GM12878 (cell line): ENCODE measurements at regions not wholly inside any gene's neighbourhood (a gene's known extent, or its start where the extent isn't known, plus 50 kb on each side); places are given as distances from the start of the nearest gene placed in this dataset.

Experiments
- ATAC-seq: fragments of 200-7000 bp; cut with Tn5 transposase; 3 replicates; pipeline ENCODE4 v1.9.1; 2020; ENCODE audit warnings: mild to moderate bottlenecking, moderate library complexity
- BruUV-seq: library from RNA; stranded (reverse); fragments of 400-500 nt; replicated peaks from 2 replicates; lab custom pipeline; 2021; lab: Mats Ljungman, UMichigan
- CTCF ChIA-PET: fragments of 300-600 bp; sonication (Branson Sonifier 250); formaldehyde crosslinking; extraction: SDS; loops from one replicate; lab custom pipeline; 2021; ENCODE audit warnings: inconsistent platforms; lab: Yijun Ruan, JAX
- POLR2A ChIA-PET: fragments of 350-600 bp; formaldehyde crosslinking; extraction: SDS; loops from one replicate; lab custom pipeline; 2021; ENCODE audit warnings: inconsistent platforms; lab: Charles Lee
- RAD21 ChIA-PET: fragments of 300-600 bp; sonication (Branson Sonifier 250); formaldehyde crosslinking; loops from one replicate; lab custom pipeline; 2023; ENCODE audit warnings: antibody characterized with exemption; ENCODE audit not compliant: unreplicated experiment; lab: Charles Lee
- SMC1A ChIA-PET: fragments of 300-600 bp; sonication (Branson Sonifier 250); formaldehyde crosslinking; loops from one replicate; lab custom pipeline; 2023; ENCODE audit not compliant: unreplicated experiment, uncharacterized antibody; lab: Charles Lee
- DNase-seq: peaks from one replicate; pipeline ENCODE4 v3.0.0-alpha.2; 2011; ENCODE audit warnings: low read depth, low spot score
- FAIRE-seq: peaks from 3 replicates; lab custom pipeline; 2011; peaks lifted over from hg19 to GRCh38; lab: Jason Lieb, UNC
- H2AFZ ChIP-seq: 2 replicates; pipeline ENCODE4 v1.6.0; 2011; ENCODE audit warnings: low read depth, low read length, control low read depth; ENCODE audit not compliant: control insufficient read depth
- H3K27ac ChIP-seq: 2 replicates; pipeline ENCODE4 v1.5.1; 2011; ENCODE audit warnings: control low read depth; ENCODE audit not compliant: control insufficient read depth, insufficient read depth
- H3K27me3 ChIP-seq, 2 experiments: replicated peaks in 1 of 2; 2 replicates each; pipeline versions ENCODE4 v1.6.0 to v1.6.1; 2011; ENCODE audit warnings: low read length in 1 of 2; ENCODE audit not compliant: control insufficient read depth in 2 of 2, insufficient read depth in 2 of 2
- H3K36me3 ChIP-seq, 2 experiments: 2 replicates each; pipeline ENCODE4 v1.5.1; 2011; ENCODE audit warnings: low read length in 1 of 2; ENCODE audit not compliant: control insufficient read depth in 2 of 2, insufficient read depth in 2 of 2
- H3K4me1 ChIP-seq: 2 replicates; pipeline ENCODE4 v1.6.1; 2011; ENCODE audit warnings: mild to moderate bottlenecking, low read length, moderate library complexity, mixed read lengths; ENCODE audit not compliant: control insufficient read depth, insufficient read depth
- H3K4me2 ChIP-seq: 2 replicates; pipeline ENCODE4 v1.6.0; 2011; ENCODE audit warnings: control low read depth; ENCODE audit not compliant: control insufficient read depth, insufficient read depth
- H3K4me3 ChIP-seq: fragments of 200-600 bp; sonication (generic); 2 replicates; pipeline ENCODE4 v1.5.1; 2016
- H3K79me2 ChIP-seq: 2 replicates; pipeline ENCODE4 v1.6.0; 2011; ENCODE audit warnings: low read length; ENCODE audit not compliant: control insufficient read depth, insufficient read depth
- H3K9ac ChIP-seq: 2 replicates; pipeline ENCODE4 v1.8.0; 2011; ENCODE audit warnings: low read length, control low read depth, mixed read lengths; ENCODE audit not compliant: control insufficient read depth, insufficient read depth
- H3K9me3 ChIP-seq: replicated peaks from 3 replicates; pipeline ENCODE4 v1.5.1; 2011; ENCODE audit warnings: mild to moderate bottlenecking, low read length; ENCODE audit not compliant: control insufficient read depth, insufficient read depth
- H4K20me1 ChIP-seq: 2 replicates; pipeline ENCODE4 v1.6.0; 2011; ENCODE audit not compliant: control insufficient read depth, insufficient read depth
- BACH1 ChIP-seq: fragments of 450-650 bp; IDR thresholded peaks from 2 replicates; pipeline ENCODE4 v1.6.1; 2017; ENCODE audit warnings: mild to moderate bottlenecking, borderline replicate concordance
- MLLT1 ChIP-seq: fragments of 450-650 bp; IDR thresholded peaks from 2 replicates; pipeline ENCODE4 v1.6.1; 2016; ENCODE audit warnings: mild to moderate bottlenecking
- NKRF ChIP-seq: fragments of 450-650 bp; conservative IDR thresholded peaks from 2 replicates; pipeline ENCODE4 v1.6.1; 2017; ENCODE audit warnings: mild to moderate bottlenecking, moderate library complexity
- RAD51 ChIP-seq: fragments of 450-650 bp; IDR thresholded peaks from 2 replicates; pipeline ENCODE4 v1.6.1; 2016; ENCODE audit warnings: moderate library complexity, mild to moderate bottlenecking, inconsistent platforms
- TCF3 ChIP-seq: IDR thresholded peaks from 2 replicates; pipeline ENCODE4 v1.6.1; 2012; ENCODE audit warnings: low read depth, mild to moderate bottlenecking, low read length, borderline replicate concordance; ENCODE audit not compliant: insufficient read depth
- ZNF207 ChIP-seq: fragments of 450-650 bp; IDR thresholded peaks from 2 replicates; pipeline ENCODE4 v1.6.1; 2014; ENCODE audit warnings: antibody characterized with exemption, mild to moderate bottlenecking, borderline replicate concordance
- ZNF592 ChIP-seq: fragments of 450-650 bp; IDR thresholded peaks from 2 replicates; pipeline ENCODE4 v1.6.1; 2017; ENCODE audit warnings: mild to moderate bottlenecking, moderate library complexity
- ZNF687 ChIP-seq: fragments of 450-650 bp; IDR thresholded peaks from 2 replicates; pipeline ENCODE4 v1.6.1; 2017; ENCODE audit warnings: mild to moderate bottlenecking, moderate library complexity
- in situ Hi-C: fragments of 300-500 bp; cut with MboI; formaldehyde crosslinking; loops from 9 replicates; pipeline ENCODE4 v1.14.3; 2018; ENCODE audit warnings: mixed read lengths
- intact Hi-C: fragments of 100-400 bp; cut with micrococcal nuclease; formaldehyde crosslinking; loops from one replicate; pipeline ENCODE4 v1.14.2; 2022; ENCODE audit not compliant: unreplicated experiment

GRCh38 chr5:30957591-30957990, 235.9 kb upstream of the CDH6 start (continued):
- TF ChIP-seq ZNF592 (no peak), TCF3 (no peak), BACH1 (no peak)
- TF ChIP-seq, all 136 proteins: peak for 0

- ChIA-PET POLR2A (interaction anchor here (0.5 kb wide), 1 partner anchor 1085 kb away, joined by 3 read pairs; no protein-coding TSS in a partner anchor), SMC1A (no interaction called here), RAD21 (no interaction called here), CTCF (no interaction called here)
- Histone ChIP-seq H3K4me1 (no peaks in the 10 kb centered on the region), H3K27me3 (no peaks in the 10 kb centered on the region), H3K36me3 (no peaks in the 10 kb centered on the region), H3K9me3 (no peaks in the 10 kb centered on the region), H3K9ac (no peak overlapping the region), H3K79me2 (no peaks in the 10 kb centered on the region), H4K20me1 (no peaks in the 10 kb centered on the region), H3K4me3 (no peak overlapping the region), H3K27ac (no peak overlapping the region), H2AFZ (no peak overlapping the region), H3K4me2 (no peak overlapping the region)
- intact Hi-C loops (no loop called here), in situ Hi-C loops (no loop called here)
- no peak for DNase-seq
- no peak for FAIRE-seq
- ATAC-seq = no peak
- no TSS peak for BruUV-seq
- TF ChIP-seq RAD51 (no peak), ZNF207 (no peak), MLLT1 (no peak), NKRF (no peak), ZNF687 (no peak)
These were observed 237.2 kb upstream of the CDH6 start for GRCh38 chr5:30956251-30956650.
